Parathyroid adenoma (tissue), 2 donors: ENCODE measurements at regions not wholly inside any gene's neighbourhood (a gene's known extent, or its start where the extent isn't known, plus 50 kb on each side); places are given as distances from the start of the nearest gene placed in this dataset.

ENCODE experiments used
- H2AFZ ChIP-seq: fragments of 300-600 bp; sonication (generic); one replicate; pipeline ENCODE4 v1.7.0; 2017; ENCODE audit warnings: antibody characterized with exemption, mild to moderate bottlenecking
- H3K27ac ChIP-seq: fragments of 300-600 bp; sonication (generic); one replicate; pipeline ENCODE4 v1.7.0; 2017
- H3K27me3 ChIP-seq: fragments of 300-600 bp; sonication (generic); one replicate; pipeline ENCODE4 v1.7.0; 2017; ENCODE audit warnings: low read length; ENCODE audit not compliant: control insufficient read depth, insufficient read depth
- H3K36me3 ChIP-seq: fragments of 300-600 bp; sonication (generic); one replicate; pipeline ENCODE4 v1.7.0; 2017; ENCODE audit warnings: low read length; ENCODE audit not compliant: control insufficient read depth, insufficient read depth
- H3K4me1 ChIP-seq: fragments of 300-600 bp; sonication (generic); one replicate; pipeline ENCODE4 v1.7.0; 2017; ENCODE audit warnings: control low read depth
- H3K4me2 ChIP-seq: fragments of 300-600 bp; sonication (generic); one replicate; pipeline ENCODE4 v1.7.0; 2017; ENCODE audit warnings: low read length
- H3K4me3 ChIP-seq: fragments of 300-600 bp; sonication (generic); one replicate; pipeline ENCODE4 v1.7.0; 2017; ENCODE audit warnings: low read depth, low read length
- H3K79me2 ChIP-seq: fragments of 300-600 bp; sonication (generic); one replicate; pipeline ENCODE4 v1.7.0; 2017; ENCODE audit warnings: control low read depth
- H3K9ac ChIP-seq: fragments of 300-600 bp; sonication (generic); one replicate; pipeline ENCODE4 v1.7.0; 2017; ENCODE audit warnings: mild to moderate bottlenecking
- H3K9me3 ChIP-seq: fragments of 300-600 bp; sonication (generic); one replicate; pipeline ENCODE4 v1.7.0; 2017; ENCODE audit warnings: low read length; ENCODE audit not compliant: control insufficient read depth
- TF ChIP-seq, protein P1 (sequence below): fragments of 300-600 bp; sonication (generic); IDR thresholded peaks from one replicate; pipeline ENCODE4 v1.7.0; 2017; ENCODE audit warnings: antibody characterized with exemption, mild to moderate bottlenecking
- donor health status: primary hyperparathyroidism.

DNA sequence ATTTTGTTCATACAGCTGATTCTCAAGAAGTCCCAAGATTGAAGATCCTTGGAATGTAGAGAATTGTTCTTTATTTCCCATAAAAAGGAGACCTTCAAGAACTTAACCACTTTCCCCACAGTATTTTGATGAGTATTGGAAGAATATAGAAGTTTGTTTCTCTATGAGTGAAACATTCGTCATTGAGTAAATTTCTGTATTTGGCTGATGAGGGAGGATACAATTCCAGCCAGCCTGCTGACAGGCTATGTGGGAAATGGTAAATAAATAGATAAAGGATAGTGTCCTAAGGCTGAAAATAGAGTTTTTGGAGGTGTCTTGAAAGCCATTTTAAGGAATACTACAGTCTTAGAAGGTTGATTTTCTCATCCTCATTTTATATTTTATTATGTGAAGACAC, 1076.1 kb downstream of the ROBO2 start:
- Histone ChIP-seq H3K27me3 (no peaks in the 10 kb centered on the region), H3K27ac (no peak overlapping the region), H2AFZ (no peak overlapping the region), H3K4me1 (no peaks in the 10 kb centered on the region), H3K9me3 (no peaks in the 10 kb centered on the region), H3K4me2 (no peak overlapping the region), H3K36me3 (no peaks in the 10 kb centered on the region), H3K4me3 (no peak overlapping the region), H3K79me2 (no peaks in the 10 kb centered on the region), H3K9ac (no peak overlapping the region)
- TF ChIP-seq, protein P1, sequence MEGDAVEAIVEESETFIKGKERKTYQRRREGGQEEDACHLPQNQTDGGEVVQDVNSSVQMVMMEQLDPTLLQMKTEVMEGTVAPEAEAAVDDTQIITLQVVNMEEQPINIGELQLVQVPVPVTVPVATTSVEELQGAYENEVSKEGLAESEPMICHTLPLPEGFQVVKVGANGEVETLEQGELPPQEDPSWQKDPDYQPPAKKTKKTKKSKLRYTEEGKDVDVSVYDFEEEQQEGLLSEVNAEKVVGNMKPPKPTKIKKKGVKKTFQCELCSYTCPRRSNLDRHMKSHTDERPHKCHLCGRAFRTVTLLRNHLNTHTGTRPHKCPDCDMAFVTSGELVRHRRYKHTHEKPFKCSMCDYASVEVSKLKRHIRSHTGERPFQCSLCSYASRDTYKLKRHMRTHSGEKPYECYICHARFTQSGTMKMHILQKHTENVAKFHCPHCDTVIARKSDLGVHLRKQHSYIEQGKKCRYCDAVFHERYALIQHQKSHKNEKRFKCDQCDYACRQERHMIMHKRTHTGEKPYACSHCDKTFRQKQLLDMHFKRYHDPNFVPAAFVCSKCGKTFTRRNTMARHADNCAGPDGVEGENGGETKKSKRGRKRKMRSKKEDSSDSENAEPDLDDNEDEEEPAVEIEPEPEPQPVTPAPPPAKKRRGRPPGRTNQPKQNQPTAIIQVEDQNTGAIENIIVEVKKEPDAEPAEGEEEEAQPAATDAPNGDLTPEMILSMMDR = no peak

DNA sequence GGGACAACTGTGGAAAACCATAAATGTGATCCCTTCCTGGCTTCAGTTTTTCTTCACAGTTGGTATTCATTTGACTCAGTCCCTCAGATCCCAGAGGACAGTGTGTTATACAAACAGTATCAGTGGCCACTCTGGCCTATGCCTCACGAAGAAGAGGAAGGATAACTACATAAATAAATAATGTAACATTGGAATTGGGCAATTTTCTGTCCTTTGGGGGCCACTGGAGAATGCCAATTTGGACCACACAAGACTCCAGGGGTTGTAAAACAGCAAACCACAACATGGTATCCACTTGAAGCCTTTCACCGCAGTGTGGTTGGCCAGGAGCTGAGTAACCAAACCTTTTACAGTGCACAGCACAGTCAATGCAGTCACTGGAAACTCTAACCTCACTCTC, 1077.0 kb downstream of the ROBO2 start:
- TF ChIP-seq, protein P1 = no peak
- Histone ChIP-seq H3K79me2 (no peaks in the 10 kb centered on the region), H3K4me3 (no peak overlapping the region)

DNA sequence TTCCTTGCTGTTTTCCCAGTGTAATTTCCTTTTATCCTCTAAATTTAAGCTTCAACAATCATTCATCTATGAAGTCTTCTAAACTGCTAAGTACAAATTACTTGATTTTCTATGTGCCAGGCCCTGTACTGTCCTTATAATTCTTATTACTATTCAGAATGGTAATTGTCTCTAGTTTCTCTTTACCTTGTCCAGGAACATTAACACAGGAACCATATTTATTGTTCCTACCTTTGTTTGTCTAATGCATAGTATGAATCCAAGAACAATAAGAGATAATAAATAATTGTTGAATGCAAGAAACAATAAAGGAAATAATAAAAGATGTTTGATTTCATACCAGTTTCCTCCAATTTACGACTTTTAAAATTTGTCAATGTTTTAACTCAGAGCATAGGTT, 1083.2 kb downstream of the ROBO2 start:
- Histone ChIP-seq H3K27ac (no peak overlapping the region), H3K4me3 (no peak overlapping the region), H3K9me3 (no peaks in the 10 kb centered on the region), H3K79me2 (no peaks in the 10 kb centered on the region), H2AFZ (no peak overlapping the region), H3K4me2 (no peak overlapping the region), H3K27me3 (no peaks in the 10 kb centered on the region), H3K36me3 (no peaks in the 10 kb centered on the region), H3K9ac (no peak overlapping the region), H3K4me1 (no peaks in the 10 kb centered on the region)
- TF ChIP-seq, protein P1 = no peak

More for the DNA sequence above, 1077.0 kb downstream of the ROBO2 start:
- Histone ChIP-seq H3K9ac (no peak overlapping the region), H3K4me1 (no peaks in the 10 kb centered on the region), H3K36me3 (no peaks in the 10 kb centered on the region), H3K27ac (no peak overlapping the region), H2AFZ (no peak overlapping the region), H3K4me2 (no peak overlapping the region), H3K27me3 (no peaks in the 10 kb centered on the region), H3K9me3 (no peaks in the 10 kb centered on the region)

DNA sequence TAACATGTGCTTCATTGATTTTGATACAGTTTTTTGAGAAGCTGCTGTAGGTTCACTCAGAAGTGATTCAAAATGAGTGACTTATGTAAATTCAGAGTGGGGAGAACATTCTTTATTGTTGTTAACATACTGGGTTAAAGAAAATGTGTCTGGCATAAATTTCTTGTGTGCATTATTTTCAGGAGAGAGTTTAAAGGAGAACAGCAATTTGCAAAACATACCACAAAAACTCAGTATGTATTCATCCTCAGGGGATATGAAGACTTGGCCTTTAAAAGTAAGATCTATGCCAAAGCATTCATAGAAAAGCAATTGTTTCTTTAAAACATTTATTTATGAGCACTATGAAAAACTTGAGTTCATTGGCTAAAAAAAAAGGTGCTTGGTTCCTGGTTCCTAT, 1089.8 kb downstream of the ROBO2 start:
- Histone ChIP-seq H2AFZ (no peak overlapping the region), H3K27ac (no peak overlapping the region), H3K79me2 (no peaks in the 10 kb centered on the region), H3K4me3 (no peak overlapping the region), H3K9ac (no peak overlapping the region), H3K9me3 (no peaks in the 10 kb centered on the region), H3K27me3 (no peaks in the 10 kb centered on the region), H3K36me3 (no peaks in the 10 kb centered on the region), H3K4me1 (no peaks in the 10 kb centered on the region), H3K4me2 (no peak overlapping the region)
- TF ChIP-seq, protein P1 = no peak

DNA sequence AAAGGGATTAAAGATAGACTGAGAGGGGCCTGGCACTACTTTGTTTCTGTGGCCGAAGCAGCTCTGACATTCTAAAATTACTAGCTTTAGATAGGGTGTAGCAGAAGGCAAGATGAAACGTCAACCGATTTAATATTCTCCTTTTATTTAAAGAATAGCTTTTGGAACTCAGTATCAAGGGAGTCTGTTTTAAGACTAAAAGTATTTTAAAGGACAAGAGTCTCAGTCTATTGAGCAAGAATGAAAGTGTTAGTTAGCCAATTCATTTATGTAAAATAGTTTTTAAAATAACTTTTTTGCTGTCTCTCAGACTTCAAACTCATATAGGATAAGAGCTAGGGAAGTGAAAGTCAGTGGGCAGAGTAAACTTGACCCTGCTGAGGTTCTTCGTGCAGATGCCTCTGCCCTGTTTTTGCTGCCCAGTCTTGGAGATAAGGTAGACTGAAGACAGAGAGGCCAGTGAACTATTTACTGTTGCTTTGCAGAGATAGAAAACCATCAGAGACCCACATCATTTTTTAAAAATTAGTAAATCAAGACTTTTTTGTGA, 1090.9 kb downstream of the ROBO2 start:
- no peak overlapping the region for H3K9ac ChIP-seq
- TF ChIP-seq, protein P1 = no peak
- no peak overlapping the region for H2AFZ ChIP-seq
- no peaks in the 10 kb centered on the region for H3K36me3 ChIP-seq
- H3K27me3 ChIP-seq = no peaks in the 10 kb centered on the region
- no peak overlapping the region for H3K4me2 ChIP-seq
- H3K4me3 ChIP-seq = no peak overlapping the region
- H3K9me3 ChIP-seq = no peaks in the 10 kb centered on the region
- no peak overlapping the region for H3K27ac ChIP-seq
- H3K4me1 ChIP-seq = no peaks in the 10 kb centered on the region
- no peaks in the 10 kb centered on the region for H3K79me2 ChIP-seq
